ENCODE measurements at regions not wholly inside any gene's neighbourhood (a gene's known extent, or its start where the extent isn't known, plus 50 kb on each side); places are given as distances from the start of the nearest gene placed in this dataset.
"Not testable (repeated sequence)": the region's sequence is repeated elsewhere in the genome, so short reads cannot be mapped to it uniquely, and the experiment has no call there.

GRCh38 chr9:91012933-91013841, 211.6 kb downstream of the SYK start:
- no peak for TF ChIP-seq CTCF (IDR thresholded peaks at IDR 0.05; ENCODE audit: insufficient read depth, low read length, severe bottlenecking)
- DNase-seq (ENCODE audit: low read depth) (no peak), FAIRE-seq (no peak)
- H3K36me3 ChIP-seq (ENCODE audit: control insufficient read depth, insufficient read depth, low read length) = no peaks in the 10 kb centered on the region
- H3K27me3 ChIP-seq (ENCODE audit: control insufficient read depth, insufficient read depth, low read length) = no peaks in the 10 kb centered on the region
- no peak overlapping the region for H3K4me3 ChIP-seq (ENCODE audit: low read depth, low read length)

DNA sequence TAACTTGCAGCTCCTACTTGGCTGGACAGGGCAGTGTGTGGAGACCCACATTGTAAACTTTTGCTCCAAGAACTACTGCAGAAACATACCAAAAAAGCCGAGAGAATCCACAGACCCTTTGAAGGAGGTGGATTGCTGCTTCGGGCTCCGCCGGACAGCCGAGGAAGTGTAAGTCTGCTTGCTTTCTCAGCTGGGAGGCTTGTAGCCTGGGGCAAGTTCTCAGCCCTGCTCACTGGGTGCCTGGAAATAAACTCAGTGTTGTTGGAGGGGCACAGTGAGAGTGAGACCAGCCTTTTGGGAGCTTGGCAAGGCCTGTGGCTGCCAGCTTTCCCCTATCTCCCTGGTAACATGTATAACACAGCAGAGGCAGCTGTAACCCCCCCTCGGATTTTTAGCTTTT, 215.6 kb downstream of the SYK start:
- DNase-seq (ENCODE audit: low read depth) (no peak), FAIRE-seq (no peak)
- no peaks in the 10 kb centered on the region for H3K27me3 ChIP-seq (ENCODE audit: control insufficient read depth, insufficient read depth, low read length)
- no peak for TF ChIP-seq CTCF (IDR thresholded peaks at IDR 0.05; ENCODE audit: insufficient read depth, low read length, severe bottlenecking)
- H3K36me3 ChIP-seq (ENCODE audit: control insufficient read depth, insufficient read depth, low read length) = no peaks in the 10 kb centered on the region
- no peak overlapping the region for H3K4me3 ChIP-seq (ENCODE audit: low read depth, low read length)

DNA sequence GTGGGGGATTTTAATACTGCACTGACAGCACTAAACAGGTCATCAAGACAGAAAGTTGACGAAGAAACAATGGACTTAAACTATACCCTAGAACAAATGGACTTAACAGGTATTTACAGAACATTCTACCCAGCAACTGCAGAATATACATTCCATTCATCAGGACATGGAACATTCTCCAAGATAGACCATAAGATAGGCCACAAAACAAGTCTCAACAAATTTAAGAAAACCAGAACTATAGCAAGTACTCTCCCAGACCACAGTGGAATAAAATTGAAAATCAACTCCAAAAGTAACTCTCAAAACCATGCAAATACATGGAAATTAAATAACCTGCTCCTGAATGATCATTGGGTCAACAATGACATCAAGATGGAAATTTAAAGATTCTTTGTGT, 218.3 kb downstream of the SYK start:
- FAIRE-seq; H3K36me3 ChIP-seq (ENCODE audit: control insufficient read depth, insufficient read depth, low read length); H3K4me3 ChIP-seq (ENCODE audit: low read depth, low read length); H3K27me3 ChIP-seq (ENCODE audit: control insufficient read depth, insufficient read depth, low read length): not testable (repeated sequence)
- peak; percentile 44 for DNase-seq (ENCODE audit: low read depth)

GRCh38 chr9:91021656-91022055, 220.0 kb downstream of the SYK start:
- not testable (repeated sequence) for H3K36me3 ChIP-seq (ENCODE audit: control insufficient read depth, insufficient read depth, low read length); FAIRE-seq; DNase-seq (ENCODE audit: low read depth)

DNA sequence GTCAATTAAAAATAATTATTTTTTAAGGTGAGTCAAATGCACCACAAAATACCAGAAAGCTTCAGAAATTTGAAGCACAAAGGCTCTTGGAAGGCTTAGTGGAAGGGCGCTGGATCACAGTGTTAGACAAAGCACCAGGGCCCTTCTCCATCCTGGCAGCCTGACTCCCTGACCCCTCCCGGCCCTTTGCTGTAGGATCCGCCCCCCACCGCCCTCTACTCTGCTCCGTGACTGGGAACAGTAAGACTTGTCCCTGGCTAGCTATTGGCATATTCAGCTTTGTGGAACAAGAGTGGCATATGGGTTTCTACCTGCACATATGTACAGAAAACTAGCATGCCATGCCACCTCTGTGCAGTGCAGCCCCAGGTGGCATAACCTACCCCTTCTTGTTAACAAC, 222.1 kb downstream of the SYK start:
- Histone ChIP-seq H3K36me3 (ENCODE audit: control insufficient read depth, insufficient read depth, low read length) (no peaks in the 10 kb centered on the region), H3K27me3 (ENCODE audit: control insufficient read depth, insufficient read depth, low read length) (no peaks in the 10 kb centered on the region), H3K4me3 (ENCODE audit: low read depth, low read length) (no peak overlapping the region)
- no peak for TF ChIP-seq CTCF (IDR thresholded peaks at IDR 0.05; ENCODE audit: insufficient read depth, low read length, severe bottlenecking)
- FAIRE-seq = no peak
- DNase-seq (ENCODE audit: low read depth) = no peak

More at GRCh38 chr9:91021656-91022055, 220.0 kb downstream of the SYK start:
- H3K27me3 ChIP-seq (ENCODE audit: control insufficient read depth, insufficient read depth, low read length); H3K4me3 ChIP-seq (ENCODE audit: low read depth, low read length): not testable (repeated sequence)

GRCh38 chr9:91024841-91025240, 223.2 kb downstream of the SYK start:
- TF ChIP-seq CTCF (IDR thresholded peaks at IDR 0.05; ENCODE audit: insufficient read depth, low read length, severe bottlenecking) = no peak
- Histone ChIP-seq H3K36me3 (ENCODE audit: control insufficient read depth, insufficient read depth, low read length) (no peaks in the 10 kb centered on the region), H3K27me3 (ENCODE audit: control insufficient read depth, insufficient read depth, low read length) (no peaks in the 10 kb centered on the region), H3K4me3 (ENCODE audit: low read depth, low read length) (no peak overlapping the region)
- FAIRE-seq (no peak), DNase-seq (ENCODE audit: low read depth) (no peak)

DNA sequence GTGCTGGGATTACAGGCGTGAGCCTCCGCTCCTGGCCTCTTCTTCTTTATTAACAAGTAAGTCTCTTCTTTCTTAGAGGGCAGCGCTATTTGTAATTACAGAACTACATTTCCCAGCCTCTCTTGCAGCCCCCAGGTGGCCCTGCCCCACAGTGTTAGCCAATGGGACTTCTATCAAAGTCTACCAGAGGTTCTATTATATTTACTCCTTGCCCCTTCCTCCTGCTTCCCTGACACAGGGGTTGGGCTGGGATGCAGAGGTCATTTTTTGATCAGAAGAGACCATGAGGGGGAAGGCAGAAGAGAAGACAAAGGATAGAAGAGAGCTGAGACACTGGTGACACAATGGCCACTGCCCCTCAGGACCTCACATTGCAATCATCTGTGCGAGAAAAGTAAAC, 224.2 kb downstream of the SYK start:
- Histone ChIP-seq H3K36me3 (ENCODE audit: control insufficient read depth, insufficient read depth, low read length) (no peaks in the 10 kb centered on the region), H3K27me3 (ENCODE audit: control insufficient read depth, insufficient read depth, low read length) (no peaks in the 10 kb centered on the region), H3K4me3 (ENCODE audit: low read depth, low read length) (no peak overlapping the region)
- no peak for TF ChIP-seq CTCF (IDR thresholded peaks at IDR 0.05; ENCODE audit: insufficient read depth, low read length, severe bottlenecking)
- DNase-seq (ENCODE audit: low read depth) (no peak), FAIRE-seq (no peak)

Data from bronchial epithelial cell (primary cell).